Retinal pigment epithelial cell (primary cell): ENCODE measurements at regions not wholly inside any gene's neighbourhood (a gene's known extent, or its start where the extent isn't known, plus 50 kb on each side); places are given as distances from the start of the nearest gene placed in this dataset.

Experiments used
- DNase-seq: peaks from one replicate; pipeline ENCODE4 v3.0.0-alpha.2; 2010; ENCODE audit warnings: low read depth
- H3K4me3 ChIP-seq: 2 replicates; pipeline ENCODE4 v1.5.1; 2011; ENCODE audit warnings: mild to moderate bottlenecking, low read length, control low read depth, moderate library complexity
- CTCF ChIP-seq: conservative IDR thresholded peaks from 2 replicates; pipeline ENCODE4 v1.5.1; 2011; ENCODE audit warnings: low read depth, low read length, control low read depth, inconsistent platforms

GRCh38 chr5:91638010-91638409, 254.9 kb upstream of the ARRDC3 start:
- TF ChIP-seq CTCF = no peak
- DNase-seq = no peak
- H3K4me3 ChIP-seq = no peak overlapping the region

GRCh38 chr5:91635950-91636734, 253.0 kb upstream of the ARRDC3 start:
- peak; percentile 11 for TF ChIP-seq CTCF
- peak; percentile 2 for DNase-seq
- no peak overlapping the region for H3K4me3 ChIP-seq

- no peak overlapping the region for H3K4me3 ChIP-seq
- peak; percentile 71 for DNase-seq
- TF ChIP-seq CTCF = no peak
Observed at GRCh38 chr5:91632871-91633270, 249.8 kb upstream of the ARRDC3 start.

- TF ChIP-seq CTCF = no peak
- H3K4me3 ChIP-seq = no peak overlapping the region
- no peak for DNase-seq
Observed at GRCh38 chr5:91611746-91612145, 228.6 kb upstream of the ARRDC3 start.

GRCh38 chr5:91607675-91608074, 224.6 kb upstream of the ARRDC3 start:
- TF ChIP-seq CTCF = no peak
- no peak overlapping the region for H3K4me3 ChIP-seq
- no peak for DNase-seq

- no peak overlapping the region for H3K4me3 ChIP-seq
- DNase-seq = no peak
- TF ChIP-seq CTCF = no peak
Observed at GRCh38 chr5:91599863-91600262, 216.7 kb upstream of the ARRDC3 start.

GRCh38 chr5:91598216-91598615, 215.1 kb upstream of the ARRDC3 start:
- DNase-seq = no peak
- no peak for TF ChIP-seq CTCF

More at GRCh38 chr5:91598216-91598615, 215.1 kb upstream of the ARRDC3 start:
- no peak overlapping the region for H3K4me3 ChIP-seq
